HTR-8/SVneo (cell line): ENCODE measurements at regions not wholly inside any gene's neighbourhood (a gene's known extent, or its start where the extent isn't known, plus 50 kb on each side); places are given as distances from the start of the nearest gene placed in this dataset.

Experiments
- DNase-seq: peaks from one replicate; pipeline ENCODE4 v3.0.0; 2011; ENCODE audit warnings: low spot score, mixed read lengths; ENCODE audit not compliant: insufficient read length
- FAIRE-seq: peaks from 2 replicates; lab custom pipeline; 2011; peaks lifted over from hg19 to GRCh38; lab: Jason Lieb, UNC

DNA sequence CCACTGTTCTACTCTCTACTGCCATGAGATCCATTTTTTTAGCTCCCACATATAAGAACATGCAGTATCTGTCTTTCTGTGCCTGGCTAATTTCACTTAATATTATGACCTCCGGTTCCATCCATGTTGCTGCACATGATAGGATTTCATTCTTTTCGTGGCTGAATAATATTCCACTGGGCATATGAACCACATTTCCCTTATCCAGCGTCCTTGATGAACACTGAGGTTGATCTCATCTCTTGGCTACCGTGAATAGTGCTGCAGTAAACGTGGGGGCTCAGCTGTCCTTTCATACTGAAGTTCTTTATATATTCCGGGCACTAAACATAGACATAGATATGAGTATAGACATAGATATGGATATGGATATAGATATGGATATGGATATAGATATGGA lies 109.3 kb upstream of the TNRC6C start:
- no peak for FAIRE-seq
- DNase-seq, result no peak

- DNase-seq, result no peak
- peak; percentile 99 for FAIRE-seq
Measured at GRCh38 chr17:77851921-77852320, 106.6 kb upstream of the TNRC6C start.

DNA sequence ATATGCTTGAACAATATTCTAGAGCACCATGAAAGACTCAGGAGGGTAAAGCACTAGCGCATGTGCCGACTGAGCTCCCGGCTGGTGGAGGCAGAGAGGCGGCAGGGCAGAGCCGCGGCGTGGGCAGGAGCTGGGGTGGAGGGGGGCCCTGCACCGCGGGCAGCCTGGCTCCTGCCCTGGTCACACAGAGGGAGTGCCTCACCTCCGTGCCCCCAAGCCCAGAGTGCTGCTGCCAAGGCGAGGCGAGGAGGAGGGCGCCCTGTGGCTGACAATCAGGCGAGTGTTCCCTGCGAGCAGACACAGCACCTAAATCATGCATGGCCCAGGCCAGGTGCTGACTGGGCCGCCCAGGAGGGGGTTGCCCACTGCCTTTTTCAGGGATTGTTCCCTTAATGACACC lies 105.8 kb upstream of the TNRC6C start:
- DNase-seq (no peak), FAIRE-seq (no peak)

DNA sequence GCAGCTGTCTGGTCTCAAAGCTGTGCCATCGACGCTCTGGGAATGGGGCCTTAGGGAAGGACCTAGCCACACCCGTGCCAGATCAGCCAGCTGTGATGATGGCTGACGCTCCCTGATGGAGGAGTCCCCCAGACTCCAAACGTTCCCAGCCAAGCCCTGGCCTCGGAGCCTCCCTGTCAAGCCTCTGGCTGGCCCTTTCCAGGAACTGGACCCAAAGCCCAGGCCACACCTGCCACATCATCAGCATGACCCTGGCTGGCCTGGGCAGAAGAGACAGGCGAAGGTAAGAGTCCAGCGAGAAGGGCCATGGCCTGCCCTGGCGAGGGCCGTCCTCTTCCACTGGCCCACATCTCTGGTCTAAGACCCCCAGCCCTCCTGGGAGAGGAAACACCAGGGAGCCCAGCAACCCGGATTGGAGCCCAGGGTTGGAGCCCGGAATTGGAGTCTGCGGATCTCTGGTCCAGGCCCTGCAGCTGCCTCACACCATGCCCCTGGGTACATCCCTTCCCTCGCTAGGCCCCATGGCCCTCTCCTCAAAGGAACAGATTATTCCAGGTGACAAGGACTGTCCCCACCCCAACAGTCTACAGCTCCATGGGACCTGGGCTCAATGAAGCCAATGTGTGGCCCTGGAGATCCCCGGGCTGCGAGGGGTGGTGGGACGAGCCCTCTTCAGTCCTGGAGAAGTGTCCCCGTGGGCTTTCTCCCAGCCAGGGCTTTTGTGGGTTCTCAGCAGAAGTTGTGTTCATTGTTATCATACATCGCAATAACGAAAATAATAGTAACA lies 105.1 kb upstream of the TNRC6C start:
- FAIRE-seq (no peak), DNase-seq (no peak)

DNA sequence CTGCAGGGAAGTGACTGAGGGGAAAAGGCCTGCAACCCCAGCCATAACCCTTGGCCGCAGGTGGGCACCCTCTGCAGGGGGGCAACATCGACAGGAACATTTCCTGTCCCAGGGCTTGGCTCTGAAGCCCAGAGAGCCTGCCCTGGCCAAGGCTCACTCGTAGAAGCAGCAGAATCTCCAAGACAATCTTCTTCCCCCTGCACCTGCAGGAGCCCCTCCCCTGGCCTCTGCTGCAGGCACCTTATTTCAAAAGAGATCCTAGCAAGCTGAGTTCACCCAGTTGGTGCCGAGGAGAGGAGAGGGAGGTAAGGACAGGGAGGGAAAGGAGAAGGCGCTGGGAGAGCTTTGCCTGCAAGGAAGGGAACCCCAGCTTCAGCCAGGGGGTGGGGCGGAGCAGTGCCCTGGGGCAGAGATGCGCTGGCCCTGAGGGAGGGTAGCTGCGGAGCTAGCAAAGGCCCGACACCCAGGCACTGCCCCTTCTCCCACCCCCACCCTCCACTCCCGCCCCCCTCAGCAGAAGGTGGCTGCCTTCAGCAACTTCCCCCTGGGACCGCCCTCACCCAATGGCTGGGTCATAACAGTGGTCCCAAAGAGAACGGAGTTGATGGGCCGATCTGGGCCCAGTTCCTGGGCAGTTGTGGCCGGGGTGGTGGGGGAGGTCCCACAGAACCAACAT lies 104.3 kb upstream of the TNRC6C start:
- FAIRE-seq (no peak), DNase-seq (no peak)

- FAIRE-seq (no peak), DNase-seq (no peak)
Measured at GRCh38 chr17:77854759-77855745, 103.5 kb upstream of the TNRC6C start.

- FAIRE-seq (no peak), DNase-seq (no peak)
Measured at GRCh38 chr17:77856551-77857305, 101.8 kb upstream of the TNRC6C start.

DNA sequence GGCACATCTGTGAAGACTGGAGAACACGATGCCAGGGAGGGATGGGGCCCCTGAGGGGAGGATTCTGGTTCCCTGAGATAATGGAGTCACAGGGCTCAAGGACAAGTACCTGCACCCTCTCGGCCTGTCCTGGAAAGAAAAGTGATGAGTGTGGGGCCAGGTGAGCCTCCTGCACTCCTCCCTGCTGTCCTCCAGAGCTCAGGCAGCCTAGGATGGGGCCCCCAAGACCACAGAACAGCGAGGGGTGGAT lies 101.3 kb upstream of the TNRC6C start:
- DNase-seq (no peak), FAIRE-seq (no peak)

- FAIRE-seq (peak; percentile 9), DNase-seq (no peak)
Measured at GRCh38 chr17:77857613-77858012, 100.9 kb upstream of the TNRC6C start.

GRCh38 chr17:77858291-77859034 lies 100.0 kb upstream of the TNRC6C start:
- no peak for DNase-seq
- no peak for FAIRE-seq

DNA sequence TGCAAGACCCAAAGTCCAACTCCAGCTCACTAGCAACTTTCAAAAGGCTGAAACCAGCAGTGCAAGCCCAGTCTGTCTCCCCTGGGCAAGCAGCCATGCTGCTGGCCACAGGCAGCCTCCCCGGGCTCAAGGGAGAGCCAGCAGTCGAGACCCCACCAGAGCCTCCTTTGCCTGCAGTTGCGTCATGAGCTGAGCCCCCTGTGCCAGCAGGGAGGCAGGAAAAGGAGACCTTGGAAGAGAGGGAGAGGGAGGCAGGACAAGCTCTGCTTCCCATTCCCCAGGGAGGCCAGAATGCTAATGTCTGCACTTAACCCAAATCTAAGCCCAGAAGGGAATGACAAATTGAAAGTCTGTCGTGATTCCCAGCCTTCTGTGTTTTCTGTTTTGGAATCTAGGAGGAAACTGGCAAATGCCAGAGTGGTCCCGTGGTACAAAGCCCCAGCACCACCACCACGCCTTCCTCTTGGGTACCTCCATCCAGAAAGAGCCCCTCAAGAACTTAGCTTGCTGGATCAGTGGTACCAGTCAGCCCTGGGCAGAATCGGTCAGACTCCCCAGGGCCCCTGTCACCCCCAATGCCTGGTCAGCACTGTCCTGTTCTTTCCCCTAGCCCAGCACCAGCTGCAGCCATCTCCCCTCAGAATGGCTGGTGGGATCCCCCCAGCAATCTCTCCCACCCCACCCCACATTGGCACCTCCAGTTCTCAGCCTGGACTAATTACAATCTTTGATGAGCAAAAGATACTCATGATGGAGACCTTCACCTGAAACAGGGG lies 99.3 kb upstream of the TNRC6C start:
- FAIRE-seq (no peak), DNase-seq (no peak)

GRCh38 chr17:77861133-77861695 lies 97.3 kb upstream of the TNRC6C start:
- no peak for DNase-seq
- no peak for FAIRE-seq

- FAIRE-seq (peak; percentile 64), DNase-seq (no peak)
Measured at GRCh38 chr17:77861981-77862645, 96.4 kb upstream of the TNRC6C start.

DNA sequence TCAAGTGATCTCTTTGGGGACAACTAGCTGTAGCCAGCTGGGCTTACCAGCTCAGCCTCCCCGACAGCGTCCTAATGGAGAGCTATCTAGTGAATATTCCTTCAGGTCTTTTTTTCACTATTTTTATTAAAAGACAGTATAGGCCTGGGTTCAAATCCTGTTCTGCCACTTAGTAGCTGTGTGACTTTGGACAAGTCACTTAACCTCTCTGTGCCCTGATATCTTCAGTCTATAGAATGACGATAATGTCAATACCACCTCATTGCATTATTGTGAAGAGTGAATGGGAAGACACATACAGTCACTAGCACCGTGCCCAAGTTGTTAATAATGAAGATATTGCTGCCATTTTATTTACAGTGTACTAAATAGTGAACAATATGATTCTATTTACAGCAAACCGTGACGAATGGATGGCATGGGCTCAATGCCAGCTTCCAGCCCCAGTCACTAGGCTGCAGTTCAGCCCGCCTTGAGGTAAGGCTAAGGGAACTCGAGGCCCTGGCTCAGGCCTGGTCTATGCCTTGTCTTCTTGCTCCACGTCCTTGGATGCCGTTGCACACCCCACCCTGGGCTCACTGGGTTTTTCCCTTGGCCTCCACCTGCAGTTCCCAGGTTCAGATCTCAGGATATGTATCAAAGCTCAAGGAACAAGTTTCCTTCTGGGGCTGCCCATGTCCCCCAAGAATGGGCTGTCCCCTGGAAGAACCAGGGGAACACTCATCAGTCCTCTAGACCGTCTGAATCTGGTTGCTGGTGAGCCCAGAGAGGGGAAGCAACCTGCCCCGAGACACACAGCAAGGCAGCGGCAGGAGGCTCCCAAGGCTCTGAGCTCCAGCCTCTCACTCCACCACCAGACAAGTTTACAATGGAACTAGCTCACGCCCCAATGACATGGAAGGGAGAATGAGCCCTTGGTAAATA lies 95.4 kb upstream of the TNRC6C start:
- no peak for DNase-seq
- FAIRE-seq, result peak; percentile 70

DNA sequence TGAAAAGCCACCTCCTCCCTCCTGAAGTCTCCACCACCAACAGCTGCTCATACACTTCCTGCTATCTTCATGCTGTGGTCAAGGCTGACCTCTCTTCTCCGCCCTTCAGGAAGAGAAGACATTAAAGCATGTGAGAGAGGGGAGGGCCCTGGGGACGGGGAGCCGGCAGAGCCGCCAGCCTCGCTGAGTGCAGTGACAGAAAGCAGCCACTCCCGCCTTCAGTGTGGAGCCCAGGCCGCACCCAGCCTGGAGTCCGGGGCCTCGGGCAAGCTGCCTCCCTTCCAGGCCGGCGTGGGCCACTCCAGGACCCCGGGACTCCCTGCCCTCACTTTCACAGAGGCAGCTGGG lies 94.7 kb upstream of the TNRC6C start:
- DNase-seq (no peak), FAIRE-seq (no peak)

DNA sequence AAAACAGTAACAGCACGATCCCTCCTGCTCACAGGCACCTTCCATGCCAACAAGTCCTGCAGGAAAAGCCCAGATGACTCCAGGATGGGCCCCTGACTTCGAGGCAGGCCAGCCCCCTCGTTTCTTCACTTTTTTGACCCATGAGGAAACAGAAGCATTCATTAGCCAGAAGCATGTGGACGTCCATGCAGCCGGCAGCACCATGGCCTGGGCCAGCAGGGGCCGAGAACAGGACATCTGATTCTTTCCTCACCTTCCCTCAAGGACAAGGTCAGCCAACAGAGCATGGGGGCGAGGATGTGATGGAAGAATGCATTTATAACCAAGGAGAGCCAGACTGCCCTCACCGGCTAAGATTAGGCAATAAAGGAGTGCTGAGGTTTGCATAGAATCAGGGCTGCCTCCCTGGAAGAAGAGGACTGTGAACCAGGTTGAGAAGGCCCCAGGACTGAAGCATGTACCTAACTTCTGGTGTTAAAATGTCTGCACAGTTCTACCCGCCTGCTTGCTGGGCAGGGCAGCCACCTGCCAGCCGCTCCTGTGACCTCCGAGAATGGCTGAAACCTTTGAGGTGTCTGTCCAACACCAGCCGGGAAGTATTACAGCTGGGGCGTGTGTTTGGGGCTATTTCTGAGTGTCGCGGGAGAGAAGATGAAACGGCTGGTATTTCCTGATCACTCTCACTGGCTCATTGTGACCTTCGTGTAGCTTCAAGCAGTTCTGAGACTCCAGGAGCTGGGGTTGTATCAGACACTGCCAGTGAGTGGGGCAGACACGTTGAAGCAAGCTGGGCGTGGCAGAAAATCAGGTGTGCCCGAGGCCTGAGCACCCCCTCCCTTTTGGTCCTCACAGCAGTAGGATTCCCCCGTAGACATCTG lies 94.0 kb upstream of the TNRC6C start:
- no peak for FAIRE-seq

More for the DNA sequence above, 94.0 kb upstream of the TNRC6C start:
- no peak for DNase-seq
